HL-60 (cell line): ENCODE measurements at regions not wholly inside any gene's neighbourhood (a gene's known extent, or its start where the extent isn't known, plus 50 kb on each side); places are given as distances from the start of the nearest gene placed in this dataset.

ENCODE experiments used
- CTCF ChIP-seq: IDR thresholded peaks from one replicate; pipeline ENCODE4 v1.5.1; 2011; ENCODE audit warnings: low read length, control low read depth, inconsistent platforms; ENCODE audit not compliant: insufficient read depth
- GABPA ChIP-seq: IDR thresholded peaks from 2 replicates; pipeline ENCODE4 v1.6.1; 2012; ENCODE audit warnings: low read depth
- POLR2AphosphoS5 ChIP-seq: IDR thresholded peaks from 2 replicates; pipeline ENCODE4 v1.6.1; 2012; ENCODE audit warnings: low read depth

- no peak for TF ChIP-seq CTCF
- TF ChIP-seq POLR2AphosphoS5, result no peak
- no peak for TF ChIP-seq GABPA
Observed at GRCh38 chr7:41875513-41875912, 172.6 kb upstream of the INHBA start.
